GM12878 (cell line): ENCODE measurements at regions not wholly inside any gene's neighbourhood (a gene's known extent, or its start where the extent isn't known, plus 50 kb on each side); places are given as distances from the start of the nearest gene placed in this dataset.

Experiments used
- ATAC-seq: fragments of 200-7000 bp; cut with Tn5 transposase; 3 replicates; pipeline ENCODE4 v1.9.1; 2020; ENCODE audit warnings: mild to moderate bottlenecking, moderate library complexity
- BruUV-seq: library from RNA; stranded (reverse); fragments of 400-500 nt; replicated peaks from 2 replicates; lab custom pipeline; 2021; lab: Mats Ljungman, UMichigan
- CTCF ChIA-PET: fragments of 300-600 bp; sonication (Branson Sonifier 250); formaldehyde crosslinking; extraction: SDS; loops from one replicate; lab custom pipeline; 2021; ENCODE audit warnings: inconsistent platforms; lab: Yijun Ruan, JAX
- POLR2A ChIA-PET: fragments of 350-600 bp; formaldehyde crosslinking; extraction: SDS; loops from one replicate; lab custom pipeline; 2021; ENCODE audit warnings: inconsistent platforms; lab: Charles Lee
- RAD21 ChIA-PET: fragments of 300-600 bp; sonication (Branson Sonifier 250); formaldehyde crosslinking; loops from one replicate; lab custom pipeline; 2023; ENCODE audit warnings: antibody characterized with exemption; ENCODE audit not compliant: unreplicated experiment; lab: Charles Lee
- SMC1A ChIA-PET: fragments of 300-600 bp; sonication (Branson Sonifier 250); formaldehyde crosslinking; loops from one replicate; lab custom pipeline; 2023; ENCODE audit not compliant: unreplicated experiment, uncharacterized antibody; lab: Charles Lee
- DNase-seq: peaks from one replicate; pipeline ENCODE4 v3.0.0-alpha.2; 2011; ENCODE audit warnings: low read depth, low spot score
- FAIRE-seq: peaks from 3 replicates; lab custom pipeline; 2011; peaks lifted over from hg19 to GRCh38; lab: Jason Lieb, UNC
- H2AFZ ChIP-seq: 2 replicates; pipeline ENCODE4 v1.6.0; 2011; ENCODE audit warnings: low read depth, low read length, control low read depth; ENCODE audit not compliant: control insufficient read depth
- H3K27ac ChIP-seq: 2 replicates; pipeline ENCODE4 v1.5.1; 2011; ENCODE audit warnings: control low read depth; ENCODE audit not compliant: control insufficient read depth, insufficient read depth
- H3K27me3 ChIP-seq, 2 experiments: replicated peaks in 1 of 2; 2 replicates each; pipeline versions ENCODE4 v1.6.0 to v1.6.1; 2011; ENCODE audit warnings: low read length in 1 of 2; ENCODE audit not compliant: control insufficient read depth in 2 of 2, insufficient read depth in 2 of 2
- H3K36me3 ChIP-seq, 2 experiments: 2 replicates each; pipeline ENCODE4 v1.5.1; 2011; ENCODE audit warnings: low read length in 1 of 2; ENCODE audit not compliant: control insufficient read depth in 2 of 2, insufficient read depth in 2 of 2
- H3K4me1 ChIP-seq: 2 replicates; pipeline ENCODE4 v1.6.1; 2011; ENCODE audit warnings: mild to moderate bottlenecking, low read length, moderate library complexity, mixed read lengths; ENCODE audit not compliant: control insufficient read depth, insufficient read depth
- H3K4me2 ChIP-seq: 2 replicates; pipeline ENCODE4 v1.6.0; 2011; ENCODE audit warnings: control low read depth; ENCODE audit not compliant: control insufficient read depth, insufficient read depth
- H3K4me3 ChIP-seq: fragments of 200-600 bp; sonication (generic); 2 replicates; pipeline ENCODE4 v1.5.1; 2016
- H3K79me2 ChIP-seq: 2 replicates; pipeline ENCODE4 v1.6.0; 2011; ENCODE audit warnings: low read length; ENCODE audit not compliant: control insufficient read depth, insufficient read depth
- H3K9ac ChIP-seq: 2 replicates; pipeline ENCODE4 v1.8.0; 2011; ENCODE audit warnings: low read length, control low read depth, mixed read lengths; ENCODE audit not compliant: control insufficient read depth, insufficient read depth
- H3K9me3 ChIP-seq: replicated peaks from 3 replicates; pipeline ENCODE4 v1.5.1; 2011; ENCODE audit warnings: mild to moderate bottlenecking, low read length; ENCODE audit not compliant: control insufficient read depth, insufficient read depth
- H4K20me1 ChIP-seq: 2 replicates; pipeline ENCODE4 v1.6.0; 2011; ENCODE audit not compliant: control insufficient read depth, insufficient read depth
- ATF3 ChIP-seq: IDR thresholded peaks from 2 replicates; pipeline ENCODE4 v1.6.1; 2011; ENCODE audit warnings: low read depth, mild to moderate bottlenecking, low read length, moderate library complexity, borderline replicate concordance; ENCODE audit errors: extremely low read depth
- BHLHE40 ChIP-seq, 2 experiments: fragments of 450-650 bp in 1 of 2; IDR thresholded peaks; 2 replicates each; pipeline ENCODE4 v1.6.1; 2011 to 2017; ENCODE audit warnings: low read depth in 2 of 2, borderline replicate concordance in 1 of 2, improper control_type of control experiment in 1 of 2, low read length in 1 of 2, mild to moderate bottlenecking in 1 of 2
- CBX3 ChIP-seq: fragments of 200-600 bp; sonication (generic); IDR thresholded peaks from 2 replicates; pipeline ENCODE4 v1.6.1; 2016; ENCODE audit warnings: low read depth, borderline replicate concordance
- CTCF ChIP-seq, 3 experiments: IDR thresholded peaks in 2 of 3; conservative IDR thresholded peaks in 1 of 3; 2 replicates each; pipeline ENCODE4 v1.5.1; 2011; ENCODE audit warnings: low read depth in 3 of 3, low read length in 3 of 3, mild to moderate bottlenecking in 3 of 3, control low read depth in 2 of 3, moderate library complexity in 2 of 3, inconsistent platforms in 1 of 3, mixed read lengths in 1 of 3; ENCODE audit not compliant: control insufficient read depth in 2 of 3, insufficient read depth in 1 of 3; ENCODE audit errors: extremely low read depth in 1 of 3
- EZH2 ChIP-seq: IDR thresholded peaks from 2 replicates; pipeline ENCODE4 v1.6.1; 2012; ENCODE audit warnings: low read depth, mild to moderate bottlenecking, control low read depth, inconsistent platforms, low read length, borderline replicate concordance; ENCODE audit not compliant: control insufficient read depth
- JUNB ChIP-seq: IDR thresholded peaks from 2 replicates; pipeline ENCODE4 v1.6.1; 2016; ENCODE audit warnings: antibody characterized with exemption, mild to moderate bottlenecking
- MXI1 ChIP-seq: fragments of 150-350 bp; IDR thresholded peaks from 2 replicates; pipeline ENCODE4 v1.6.1; 2011; ENCODE audit warnings: low read depth, mild to moderate bottlenecking, inconsistent platforms, low read length, improper control_type of control experiment
- MYC ChIP-seq: IDR thresholded peaks from 2 replicates; pipeline ENCODE4 v1.6.1; 2011; ENCODE audit warnings: mild to moderate bottlenecking, low read length, moderate library complexity, inconsistent platforms; ENCODE audit not compliant: insufficient read depth, insufficient replicate concordance, insufficient read length, severe bottlenecking
- PAX5 ChIP-seq: IDR thresholded peaks from 2 replicates; pipeline ENCODE4 v1.6.1; 2011; ENCODE audit warnings: low read depth, low read length, borderline replicate concordance
- PML ChIP-seq: IDR thresholded peaks from 2 replicates; pipeline ENCODE4 v1.6.1; 2012; ENCODE audit warnings: low read length, inconsistent platforms
- RB1 ChIP-seq: fragments of 450-650 bp; formaldehyde crosslinking; IDR thresholded peaks from 2 replicates; pipeline ENCODE4 v1.6.1; 2017; ENCODE audit warnings: mild to moderate bottlenecking, borderline replicate concordance
- RFX5 ChIP-seq: IDR thresholded peaks from 2 replicates; pipeline ENCODE4 v1.6.1; 2011; ENCODE audit warnings: low read depth, low read length, improper control_type of control experiment
- SIN3A ChIP-seq: IDR thresholded peaks from 2 replicates; pipeline ENCODE4 v1.6.1; 2012; ENCODE audit warnings: low read depth, low read length, improper control_type of control experiment
- SMAD5 ChIP-seq: IDR thresholded peaks from 2 replicates; pipeline ENCODE4 v1.6.1; 2016; ENCODE audit warnings: antibody characterized with exemption, low read depth
- SREBF2 ChIP-seq: IDR thresholded peaks from 2 replicates; pipeline ENCODE4 v1.6.1; 2012; ENCODE audit warnings: mild to moderate bottlenecking, low read length
- TARDBP ChIP-seq: IDR thresholded peaks from 2 replicates; pipeline ENCODE4 v1.6.1; 2016; ENCODE audit warnings: borderline replicate concordance
- TBL1XR1 ChIP-seq: IDR thresholded peaks from 2 replicates; pipeline ENCODE4 v1.6.1; 2012; ENCODE audit warnings: low read depth, low read length, improper control_type of control experiment
- ZSCAN29 ChIP-seq: fragments of 450-650 bp; IDR thresholded peaks from 2 replicates; pipeline ENCODE4 v1.6.1; 2017; ENCODE audit warnings: mild to moderate bottlenecking, moderate library complexity
- in situ Hi-C: fragments of 300-500 bp; cut with MboI; formaldehyde crosslinking; loops from 9 replicates; pipeline ENCODE4 v1.14.3; 2018; ENCODE audit warnings: mixed read lengths
- intact Hi-C: fragments of 100-400 bp; cut with micrococcal nuclease; formaldehyde crosslinking; loops from one replicate; pipeline ENCODE4 v1.14.2; 2022; ENCODE audit not compliant: unreplicated experiment
- TF ChIP-seq, protein P1 (sequence below): fragments of 150-350 bp; IDR thresholded peaks from 2 replicates; pipeline ENCODE4 v1.6.1; 2016; ENCODE audit warnings: low read depth, low read length
- TF ChIP-seq, protein P2 (sequence below): IDR thresholded peaks from 2 replicates; pipeline ENCODE4 v1.6.1; 2011; ENCODE audit warnings: mild to moderate bottlenecking, low read depth, low read length, moderate library complexity; ENCODE audit not compliant: insufficient replicate concordance

GRCh38 chr2:187900021-187900420 is 345.8 kb upstream of the TFPI start:
- CTCF ChIA-PET, result no interaction called here
- TF ChIP-seq PAX5 (no peak), TBL1XR1 (no peak), RFX5 (no peak), ZSCAN29 (no peak), MYC (no peak), CBX3 (no peak), JUNB (no peak), RB1 (no peak), TARDBP (no peak), SIN3A (no peak), MXI1 (no peak), ATF3 (no peak), BHLHE40 (IDR thresholded peaks at IDR 0.05; ENCODE audit: borderline replicate concordance in 1 of 2, low read depth in 2 of 2, low read length in 1 of 2) (no peak), EZH2 (no peak), SREBF2 (no peak), SMAD5 (no peak), CTCF (IDR thresholded peaks at IDR 0.05 in 2 of 3, conservative IDR thresholded peaks at IDR 0.05 in 1 of 3; ENCODE audit: control insufficient read depth in 2 of 3, extremely low read depth in 1 of 3, insufficient read depth in 1 of 3, low read depth in 3 of 3, low read length in 3 of 3) (no peak), PML (no peak)
- TF ChIP-seq, protein P1, sequence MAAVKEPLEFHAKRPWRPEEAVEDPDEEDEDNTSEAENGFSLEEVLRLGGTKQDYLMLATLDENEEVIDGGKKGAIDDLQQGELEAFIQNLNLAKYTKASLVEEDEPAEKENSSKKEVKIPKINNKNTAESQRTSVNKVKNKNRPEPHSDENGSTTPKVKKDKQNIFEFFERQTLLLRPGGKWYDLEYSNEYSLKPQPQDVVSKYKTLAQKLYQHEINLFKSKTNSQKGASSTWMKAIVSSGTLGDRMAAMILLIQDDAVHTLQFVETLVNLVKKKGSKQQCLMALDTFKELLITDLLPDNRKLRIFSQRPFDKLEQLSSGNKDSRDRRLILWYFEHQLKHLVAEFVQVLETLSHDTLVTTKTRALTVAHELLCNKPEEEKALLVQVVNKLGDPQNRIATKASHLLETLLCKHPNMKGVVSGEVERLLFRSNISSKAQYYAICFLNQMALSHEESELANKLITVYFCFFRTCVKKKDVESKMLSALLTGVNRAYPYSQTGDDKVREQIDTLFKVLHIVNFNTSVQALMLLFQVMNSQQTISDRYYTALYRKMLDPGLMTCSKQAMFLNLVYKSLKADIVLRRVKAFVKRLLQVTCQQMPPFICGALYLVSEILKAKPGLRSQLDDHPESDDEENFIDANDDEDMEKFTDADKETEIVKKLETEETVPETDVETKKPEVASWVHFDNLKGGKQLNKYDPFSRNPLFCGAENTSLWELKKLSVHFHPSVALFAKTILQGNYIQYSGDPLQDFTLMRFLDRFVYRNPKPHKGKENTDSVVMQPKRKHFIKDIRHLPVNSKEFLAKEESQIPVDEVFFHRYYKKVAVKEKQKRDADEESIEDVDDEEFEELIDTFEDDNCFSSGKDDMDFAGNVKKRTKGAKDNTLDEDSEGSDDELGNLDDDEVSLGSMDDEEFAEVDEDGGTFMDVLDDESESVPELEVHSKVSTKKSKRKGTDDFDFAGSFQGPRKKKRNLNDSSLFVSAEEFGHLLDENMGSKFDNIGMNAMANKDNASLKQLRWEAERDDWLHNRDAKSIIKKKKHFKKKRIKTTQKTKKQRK, result no peak
- TF ChIP-seq, protein P2, sequence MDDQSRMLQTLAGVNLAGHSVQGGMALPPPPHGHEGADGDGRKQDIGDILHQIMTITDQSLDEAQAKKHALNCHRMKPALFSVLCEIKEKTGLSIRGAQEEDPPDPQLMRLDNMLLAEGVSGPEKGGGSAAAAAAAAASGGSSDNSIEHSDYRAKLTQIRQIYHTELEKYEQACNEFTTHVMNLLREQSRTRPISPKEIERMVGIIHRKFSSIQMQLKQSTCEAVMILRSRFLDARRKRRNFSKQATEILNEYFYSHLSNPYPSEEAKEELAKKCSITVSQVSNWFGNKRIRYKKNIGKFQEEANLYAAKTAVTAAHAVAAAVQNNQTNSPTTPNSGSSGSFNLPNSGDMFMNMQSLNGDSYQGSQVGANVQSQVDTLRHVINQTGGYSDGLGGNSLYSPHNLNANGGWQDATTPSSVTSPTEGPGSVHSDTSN, result no peak
- BruUV-seq, result no TSS peak
- no peaks in the 10 kb centered on the region for H3K4me1 ChIP-seq
- H2AFZ ChIP-seq, result no peak overlapping the region
- intact Hi-C loops (no loop called here), in situ Hi-C loops (no loop called here)
- RAD21 ChIA-PET, result no interaction called here
- no peaks in the 10 kb centered on the region for H3K36me3 ChIP-seq
- H3K9ac ChIP-seq, result no peak overlapping the region
- SMC1A ChIA-PET, result no interaction called here
- DNase-seq, result no peak
- POLR2A ChIA-PET, result interaction anchor here (0.7 kb wide), 1 partner anchor 1491 kb away, joined by 3 read pairs; no protein-coding TSS in a partner anchor
- no peak for ATAC-seq
- no peaks in the 10 kb centered on the region for H4K20me1 ChIP-seq
- no peak overlapping the region for H3K27ac ChIP-seq
- no peak for FAIRE-seq
- H3K27me3 ChIP-seq, result no peaks in the 10 kb centered on the region
- no peak overlapping the region for H3K4me3 ChIP-seq
- H3K4me2 ChIP-seq, result no peak overlapping the region
- no peaks in the 10 kb centered on the region for H3K79me2 ChIP-seq
- no peaks in the 10 kb centered on the region for H3K9me3 ChIP-seq
